AG08396 (cell line): ENCODE measurements at regions not wholly inside any gene's neighbourhood (a gene's known extent, or its start where the extent isn't known, plus 50 kb on each side); places are given as distances from the start of the nearest gene placed in this dataset.

Experiments used
- DNase-seq: peaks from one replicate; pipeline ENCODE4 v3.0.0; 2012; ENCODE audit warnings: low spot score, mixed read lengths

DNA sequence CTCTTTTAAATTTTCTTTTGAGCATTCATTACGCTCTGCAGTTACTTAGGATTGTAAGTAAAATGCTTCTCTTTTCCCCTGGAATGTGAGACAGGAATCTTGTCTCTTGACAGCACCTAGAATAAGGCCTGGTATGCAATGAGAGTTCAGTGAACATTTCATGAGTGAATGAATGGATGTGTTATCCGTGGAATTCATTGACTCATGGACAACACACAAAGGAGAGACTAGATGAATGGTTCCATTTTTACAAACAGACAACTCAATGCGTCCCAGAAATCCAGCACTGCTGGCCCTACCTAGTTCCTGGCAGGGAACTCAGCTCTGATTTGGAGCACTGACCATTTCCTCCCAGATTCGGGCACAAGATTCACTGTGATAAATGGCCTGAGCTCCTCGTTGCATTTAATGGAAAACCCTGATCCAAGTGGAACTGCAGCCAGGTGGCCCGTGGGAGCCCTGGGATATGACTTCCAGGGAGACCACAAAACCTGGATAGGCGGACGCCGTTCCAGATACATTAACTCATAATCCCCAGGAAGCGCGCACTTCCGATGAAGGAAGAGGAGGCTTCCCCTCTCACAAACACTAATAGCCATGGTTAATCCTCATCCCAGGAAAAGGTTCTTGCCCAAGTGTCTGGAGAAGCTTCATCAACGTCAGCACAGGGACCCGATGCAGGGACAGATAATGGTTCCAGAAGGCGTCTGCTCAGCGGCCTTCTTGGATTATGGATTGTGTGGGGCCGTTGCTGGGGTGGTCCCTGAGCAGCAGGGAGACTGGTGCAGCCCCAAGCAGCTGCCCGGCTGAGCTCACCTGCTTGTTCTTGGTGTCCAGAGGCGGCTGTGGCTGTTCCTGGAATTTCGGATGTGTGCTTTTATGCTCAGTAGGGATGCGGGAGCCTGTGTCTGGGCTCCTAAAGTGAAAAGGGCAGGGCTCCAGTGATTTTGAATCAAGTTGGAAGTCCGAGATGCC, 211.1 kb upstream of the TSHZ3 start:
- peak; percentile 18 for DNase-seq

- DNase-seq, result no peak
These were observed 213.9 kb upstream of the TSHZ3 start for GRCh38 chr19:31562966-31563612.

GRCh38 chr19:31567776-31568175, 218.5 kb upstream of the TSHZ3 start:
- no peak for DNase-seq

DNA sequence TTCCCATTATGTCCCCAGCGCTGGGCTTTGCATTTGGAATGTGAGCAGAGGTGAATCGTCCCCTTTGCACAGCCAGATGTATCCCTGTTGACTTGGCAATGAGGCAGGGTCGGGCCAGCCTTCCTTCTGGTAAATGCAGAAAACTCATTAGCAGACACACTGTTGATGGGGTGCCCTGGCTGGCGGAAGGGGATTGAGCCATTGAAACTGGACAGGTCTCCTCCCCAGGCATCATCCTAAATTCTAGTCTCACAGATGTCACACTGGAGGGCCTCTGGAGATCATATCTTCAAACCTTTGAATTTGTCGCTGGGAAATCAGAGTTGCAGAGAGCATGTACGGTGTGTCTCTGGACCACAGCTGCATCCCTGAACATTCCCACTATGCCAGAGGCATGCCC, 219.5 kb upstream of the TSHZ3 start:
- no peak for DNase-seq

DNA sequence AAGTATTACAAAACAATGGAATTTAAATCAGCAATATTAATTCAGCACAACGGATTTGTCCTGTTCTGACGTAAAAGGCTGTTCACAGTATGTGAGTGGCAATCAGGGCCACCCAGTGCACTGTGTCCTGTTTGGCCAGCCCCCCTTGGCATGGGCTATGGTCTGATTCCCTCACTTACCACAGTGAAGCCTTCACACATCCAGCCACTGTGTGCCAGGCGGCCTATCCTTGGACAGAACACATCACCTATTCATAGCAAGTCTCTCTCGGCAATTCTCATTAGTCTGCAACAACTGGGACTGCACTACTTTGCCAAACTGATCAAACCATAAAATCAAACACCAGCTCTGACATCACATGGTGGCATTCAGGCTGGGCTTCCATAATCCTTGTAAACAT, 221.5 kb upstream of the TSHZ3 start:
- DNase-seq, result no peak

DNA sequence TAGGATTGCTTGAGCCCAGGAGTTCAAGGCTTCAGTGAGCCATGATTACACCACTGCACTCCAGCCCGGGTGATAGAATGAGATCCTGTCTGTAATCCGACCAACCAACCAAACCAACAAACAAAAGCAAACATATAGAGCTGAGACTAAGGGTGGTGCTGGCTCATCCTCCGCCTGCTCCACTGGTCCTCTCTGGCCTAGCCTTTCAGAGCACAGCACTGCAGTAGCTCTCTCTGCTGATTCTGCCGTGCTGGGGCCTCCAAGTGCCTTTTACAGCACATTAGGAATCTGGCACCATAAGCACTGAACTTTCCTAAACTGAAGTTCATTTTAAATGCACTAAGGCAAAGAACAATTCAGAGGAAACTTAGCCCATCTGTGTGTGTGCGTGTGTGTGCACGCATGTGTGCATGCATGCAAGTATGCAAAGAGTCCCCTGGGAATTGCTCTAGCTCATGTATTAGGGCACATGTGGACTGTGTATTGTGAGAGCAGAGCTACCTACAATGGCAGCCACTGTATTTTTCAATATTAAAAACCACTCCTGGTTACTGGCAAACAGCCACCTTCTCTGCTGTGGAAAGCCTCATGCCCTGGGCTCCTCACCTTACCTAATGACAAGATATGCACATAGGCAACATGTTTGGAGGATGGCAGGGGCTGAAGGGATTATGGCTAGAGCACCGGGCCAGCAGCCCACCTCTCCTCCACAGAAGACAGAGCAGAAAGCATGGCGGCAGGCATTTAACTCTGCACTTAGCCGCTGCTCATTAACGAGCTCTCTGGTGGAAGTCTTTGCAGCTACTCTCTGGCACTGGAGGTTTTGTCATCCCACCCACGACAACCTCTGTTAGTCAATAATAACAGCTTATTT, 223.1 kb upstream of the TSHZ3 start:
- DNase-seq, result no peak

- no peak for DNase-seq
These were observed 223.7 kb upstream of the TSHZ3 start for GRCh38 chr19:31572976-31573298.

DNA sequence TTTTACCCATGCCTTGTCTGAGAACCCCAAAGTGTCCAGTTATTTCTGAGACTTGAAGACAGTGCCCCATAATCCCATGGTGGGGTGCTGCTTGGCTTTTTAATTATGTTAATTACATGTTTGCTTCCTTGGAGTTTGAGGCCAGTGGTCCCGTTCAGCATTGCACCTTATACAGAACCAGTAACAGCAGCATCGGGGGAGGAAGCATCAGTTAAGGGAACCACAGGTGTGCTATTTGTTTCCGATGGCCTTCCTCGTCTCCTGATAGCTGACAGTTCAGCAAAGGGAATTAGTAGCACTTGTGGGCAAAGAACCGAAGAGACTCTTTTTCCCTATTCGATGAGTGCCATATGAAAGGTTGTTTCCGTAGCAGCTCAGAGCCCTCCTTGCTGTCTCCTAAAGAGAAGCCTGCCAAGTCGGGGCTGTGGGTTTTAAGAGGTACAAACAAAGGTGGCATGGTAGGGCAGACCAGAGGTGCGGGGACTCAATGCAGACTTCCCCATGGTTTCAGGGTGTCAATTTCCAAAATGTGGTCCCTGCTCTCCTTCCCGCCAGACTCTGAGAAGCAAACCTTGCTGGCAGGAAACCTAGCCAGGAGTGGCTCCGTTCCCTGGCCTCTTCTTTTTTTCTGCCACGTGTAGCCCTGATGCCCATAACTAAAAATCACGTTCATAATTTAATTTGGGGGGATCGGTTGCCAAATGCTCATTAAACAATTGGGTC, 225.2 kb upstream of the TSHZ3 start:
- DNase-seq, result no peak

- no peak for DNase-seq
These were observed 226.7 kb upstream of the TSHZ3 start for GRCh38 chr19:31575846-31576335.

GRCh38 chr19:31578326-31578725, 229.1 kb upstream of the TSHZ3 start:
- DNase-seq, result no peak

- DNase-seq, result no peak
These were observed 233.9 kb upstream of the TSHZ3 start for GRCh38 chr19:31583148-31583547.

- DNase-seq, result peak; percentile 61
These were observed 237.0 kb upstream of the TSHZ3 start for GRCh38 chr19:31586282-31586681.

DNA sequence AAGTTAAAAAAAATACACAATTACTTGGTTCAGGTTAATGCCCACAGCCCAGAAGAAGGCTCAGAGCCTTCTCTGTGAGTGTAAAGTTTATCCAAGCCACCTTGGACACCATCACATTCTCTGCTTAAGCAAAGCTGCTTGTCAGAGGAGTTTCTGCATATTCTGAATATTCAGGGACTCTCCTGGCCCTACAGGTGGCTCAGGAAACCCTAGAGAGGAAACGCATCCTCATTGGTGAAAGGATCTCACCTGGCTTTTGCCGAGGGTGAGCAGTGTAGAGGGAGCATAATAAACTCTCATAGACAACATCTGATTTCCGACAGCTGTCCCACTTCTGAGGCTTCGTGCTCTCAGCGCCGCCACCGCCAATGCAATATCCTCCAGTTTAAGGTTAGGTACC, 239.9 kb upstream of the TSHZ3 start:
- no peak for DNase-seq

- DNase-seq, result no peak
These were observed 242.0 kb upstream of the TSHZ3 start for GRCh38 chr19:31591258-31591657.

- DNase-seq, result no peak
These were observed 243.2 kb upstream of the TSHZ3 start for GRCh38 chr19:31592456-31592855.

GRCh38 chr19:31594701-31595100, 245.5 kb upstream of the TSHZ3 start:
- no peak for DNase-seq

GRCh38 chr19:31595521-31595920, 246.3 kb upstream of the TSHZ3 start:
- no peak for DNase-seq

DNA sequence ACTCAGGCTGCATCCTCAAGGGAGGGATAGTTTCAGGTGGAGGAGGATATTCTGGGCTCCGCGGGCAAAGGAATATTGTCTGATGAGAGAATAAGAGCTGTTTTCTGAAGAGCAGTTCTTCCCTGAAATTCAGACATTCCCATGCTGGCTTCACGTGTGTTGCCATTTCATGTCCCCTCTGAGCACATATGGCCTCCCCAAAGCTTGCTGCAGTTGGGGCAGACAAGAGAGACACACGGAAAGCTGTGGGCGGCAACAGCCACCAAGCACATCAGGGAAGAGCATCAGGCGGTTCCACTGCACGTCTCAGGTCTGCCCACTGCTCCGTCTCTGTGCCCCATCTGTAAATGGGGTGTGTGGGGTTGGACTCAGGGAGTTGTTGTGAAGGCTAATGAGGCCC, 247.5 kb upstream of the TSHZ3 start:
- DNase-seq, result no peak

DNA sequence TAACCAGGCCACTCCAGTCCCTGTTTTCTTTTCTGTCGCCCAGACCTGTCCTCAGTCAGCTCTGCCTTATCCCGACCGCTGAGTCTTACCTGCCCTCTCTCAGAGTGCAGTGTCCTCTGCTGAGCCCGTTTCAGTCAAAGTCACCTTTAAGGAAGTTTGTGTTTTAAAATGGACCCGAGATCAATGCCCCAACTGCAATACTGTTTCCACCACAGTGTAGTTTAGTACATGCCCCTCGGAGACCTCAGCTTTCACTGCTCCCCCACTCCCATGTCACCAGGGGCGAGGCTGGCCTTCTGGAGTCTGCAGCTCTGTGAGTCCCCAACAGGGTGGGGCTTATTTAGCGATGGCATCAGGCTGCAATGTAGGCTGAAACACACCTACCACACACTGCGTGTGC, 248.4 kb upstream of the TSHZ3 start:
- no peak for DNase-seq

DNA sequence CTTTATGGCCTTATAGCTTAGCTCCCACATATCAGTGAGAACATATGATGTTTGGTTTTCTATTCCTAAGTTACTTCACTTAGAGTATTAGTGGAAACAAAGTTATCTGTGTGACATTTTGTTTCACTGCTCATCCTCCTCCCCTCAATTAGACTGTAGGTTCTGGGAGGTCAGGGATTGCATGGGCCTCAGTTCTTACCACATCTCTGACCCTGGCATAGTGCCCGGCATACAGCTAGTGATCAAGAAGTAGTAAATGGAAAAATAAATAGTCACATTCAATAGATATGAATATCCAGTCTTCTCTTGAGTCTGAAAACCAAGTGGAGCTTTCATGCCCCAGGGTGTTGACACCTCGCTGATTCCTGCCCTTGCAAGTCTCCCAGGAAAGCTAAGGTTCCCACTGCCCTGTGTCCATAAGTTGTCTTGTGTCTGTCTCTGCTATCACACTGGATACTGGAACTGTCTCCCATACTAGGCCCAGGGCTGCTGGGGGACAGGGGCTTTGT, 249.5 kb upstream of the TSHZ3 start:
- DNase-seq, result no peak

DNA sequence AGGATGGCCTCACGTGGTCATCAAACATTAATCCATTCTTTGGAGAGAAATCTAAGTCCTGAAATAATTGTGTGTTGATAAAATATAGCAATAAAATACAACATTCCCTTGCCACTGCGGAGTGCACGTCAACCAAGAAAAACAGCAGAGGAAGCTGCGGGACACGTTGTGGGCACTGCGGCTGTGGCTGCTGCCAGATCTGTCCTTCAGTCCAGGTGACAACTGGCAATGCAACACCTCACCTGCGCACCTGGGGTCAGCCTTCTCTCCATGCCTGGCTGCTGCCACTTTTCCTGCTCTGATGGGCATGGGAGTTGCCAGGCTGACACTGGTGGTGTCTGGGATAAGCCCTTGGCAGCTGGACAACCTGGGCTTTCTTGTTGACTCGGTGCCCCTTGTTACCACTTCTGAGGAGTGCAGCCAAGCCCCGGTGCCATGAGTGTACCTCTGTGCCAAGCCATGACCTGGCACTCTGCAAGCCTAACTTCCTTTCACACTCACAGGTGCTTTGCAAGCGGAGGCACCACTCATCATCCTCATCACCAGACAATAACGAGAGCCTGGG, 251.6 kb upstream of the TSHZ3 start:
- no peak for DNase-seq
